Heart left ventricle (tissue), 16 donors: ENCODE measurements at regions not wholly inside any gene's neighbourhood (a gene's known extent, or its start where the extent isn't known, plus 50 kb on each side); places are given as distances from the start of the nearest gene placed in this dataset.

Experiments used
- ATAC-seq, 4 donors: fragments of 200-7000 bp; cut with Tn5 transposase; one replicate each; pipeline ENCODE4 v1.9.1; 2020 to 2022; ENCODE audit warnings: moderate library complexity in 4 of 4, mild to moderate bottlenecking in 3 of 4, moderate number of reproducible peaks in 1 of 4
- DNase-seq, 5 donors: peaks; one replicate each; pipeline ENCODE4 v3.0.0-alpha.2; 2020
- H3K27ac ChIP-seq, 12 donors: fragments of 200-600 bp; sonication (generic) in 4 of 12; one replicate each; pipeline versions ENCODE4 v1.5.0 to v1.8.0; 2016 to 2022; ENCODE audit warnings: mild to moderate bottlenecking in 2 of 12
- H3K27me3 ChIP-seq, 9 donors: fragments of 200-600 bp; sonication (generic) in 2 of 9; one replicate each; pipeline versions ENCODE4 v1.5.1 to v1.8.0; 2016 to 2022; ENCODE audit warnings: mild to moderate bottlenecking in 3 of 9
- H3K36me3 ChIP-seq, 9 donors: fragments of 200-600 bp; sonication (generic) in 2 of 9; one replicate each; pipeline versions ENCODE4 v1.5.0 to v1.8.0; 2018 to 2022; ENCODE audit warnings: mild to moderate bottlenecking in 2 of 9
- H3K4me1 ChIP-seq, 12 donors: fragments of 200-600 bp; sonication (generic) in 4 of 12; one replicate each; pipeline versions ENCODE4 v1.5.0 to v1.8.0; 2016 to 2022; ENCODE audit warnings: mild to moderate bottlenecking in 3 of 12
- H3K4me3 ChIP-seq, 12 donors: fragments of 200-600 bp; sonication (generic) in 4 of 12; one replicate each; pipeline versions ENCODE4 v1.5.0 to v1.8.0; 2017 to 2022; ENCODE audit warnings: mild to moderate bottlenecking in 9 of 12, moderate library complexity in 4 of 12
- H3K9me3 ChIP-seq, 12 donors: fragments of 200-600 bp; sonication (generic) in 4 of 12; one replicate each; pipeline versions ENCODE4 v1.5.0 to v1.8.0; 2016 to 2022; ENCODE audit warnings: mild to moderate bottlenecking in 1 of 12
- POLR2A ChIP-seq, 2 donors: fragments of 450-650 bp; IDR thresholded peaks; one replicate each; pipeline ENCODE4 v1.6.1; 2017; ENCODE audit warnings: antibody characterized with exemption in 2 of 2, mild to moderate bottlenecking in 2 of 2, moderate library complexity in 2 of 2
- WGBS, 4 donors: extraction: QIAGEN DNeasy Blood & Tissue Kit in 2 of 4; methylation state at CpG; one replicate each; pipeline versions ENCODE4 v1.1.5 to v1.1.7; 2013 to 2018; 5-methylcytosine and 5-hydroxymethylcytosine counted together
- intact Hi-C, 10 donors: fragments of 100-400 bp; cut with DNase I; formaldehyde crosslinking; loops; one replicate each; pipeline versions ENCODE4 v1.11.1 to v1.14.2; 2022
- TF ChIP-seq, protein P1 (sequence below), 12 donors: fragments of 200-600 bp; sonication (generic) in 4 of 12; IDR thresholded peaks; one replicate each; pipeline versions ENCODE4 v1.5.0 to v1.8.0; 2018 to 2022; ENCODE audit warnings: antibody characterized with exemption in 12 of 12, mild to moderate bottlenecking in 5 of 12
- donor health status: ischemic (EF 13 %, LVEDD 7.1; RV severe dilation, severe dysfunction).
- donor health status: healthy with polysubstance abuse.
- donor health status: DM: no; HTN: yes; CAD: no.
- donor health status: DM: no; HTN: no; CAD: no.
- donor health status: ischemic (EF 25% LVEDD 6.9; RV normal size, moderate dysfunction).
- donor health status: ischemic (EF 25% LVEDD 5.7; RV mildly dilated, moderate dysfunction).
- donor health status: healthy.
- donor health status: DM: yes; HTN: yes; CAD: no.
- donor health status: ischemic (EF 35%, LVEDD 5.7; RV mildly dilated, moderate dysfunction).
- donor health status: nonischemic (EF 11% LVEDD 7.7; RV severe dilation, severe dysfunction).
- donor health status: DM: yes; HTN: yes; CAD: no.
- donor health status: PGD.
- donor health status: ischemic (EF 29% LVEDD 5.4; RV normal size, mild dysfunction).
- donor health status: nonischemic (EF 23%, LVEDD 6.1; RV moderate dilation, normal function).

DNA sequence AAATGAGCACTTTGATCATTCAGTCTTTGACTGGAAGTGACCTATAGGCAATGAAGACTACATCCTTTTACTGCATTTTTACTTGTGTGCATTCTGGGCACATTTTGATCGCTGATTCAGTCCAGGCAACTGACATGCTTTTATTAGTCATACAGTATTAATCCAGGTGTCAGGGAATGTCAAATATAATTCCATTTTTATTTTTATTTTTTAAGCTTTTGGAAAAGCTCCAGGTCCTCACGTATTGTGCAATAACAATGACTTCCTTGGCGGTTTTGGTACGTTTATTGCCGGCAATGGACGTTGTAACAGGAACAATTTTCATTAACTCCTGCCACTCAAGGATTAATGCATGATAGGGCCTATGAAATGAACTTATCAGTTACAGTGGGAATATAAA, 302.6 kb upstream of the PTBP2 start:
- Histone ChIP-seq H3K27me3 (no peaks in the 10 kb centered on the region), H3K27ac (no peak overlapping the region), H3K9me3 (no peaks in the 10 kb centered on the region), H3K36me3 (no peaks in the 10 kb centered on the region), H3K4me3 (no peak overlapping the region), H3K4me1 (peaks cover 0 to 14% (median 2%) of the 10 kb centered on the region in 12 donors)
- no peak for ATAC-seq
- WGBS, 4 donors: 58 to 67% (median 63%) methylated on average over 6 of the region's 6 CpGs
- DNase-seq: no peak
- no peak for TF ChIP-seq POLR2A (IDR thresholded peaks at IDR 0.05)
- TF ChIP-seq, protein P1, sequence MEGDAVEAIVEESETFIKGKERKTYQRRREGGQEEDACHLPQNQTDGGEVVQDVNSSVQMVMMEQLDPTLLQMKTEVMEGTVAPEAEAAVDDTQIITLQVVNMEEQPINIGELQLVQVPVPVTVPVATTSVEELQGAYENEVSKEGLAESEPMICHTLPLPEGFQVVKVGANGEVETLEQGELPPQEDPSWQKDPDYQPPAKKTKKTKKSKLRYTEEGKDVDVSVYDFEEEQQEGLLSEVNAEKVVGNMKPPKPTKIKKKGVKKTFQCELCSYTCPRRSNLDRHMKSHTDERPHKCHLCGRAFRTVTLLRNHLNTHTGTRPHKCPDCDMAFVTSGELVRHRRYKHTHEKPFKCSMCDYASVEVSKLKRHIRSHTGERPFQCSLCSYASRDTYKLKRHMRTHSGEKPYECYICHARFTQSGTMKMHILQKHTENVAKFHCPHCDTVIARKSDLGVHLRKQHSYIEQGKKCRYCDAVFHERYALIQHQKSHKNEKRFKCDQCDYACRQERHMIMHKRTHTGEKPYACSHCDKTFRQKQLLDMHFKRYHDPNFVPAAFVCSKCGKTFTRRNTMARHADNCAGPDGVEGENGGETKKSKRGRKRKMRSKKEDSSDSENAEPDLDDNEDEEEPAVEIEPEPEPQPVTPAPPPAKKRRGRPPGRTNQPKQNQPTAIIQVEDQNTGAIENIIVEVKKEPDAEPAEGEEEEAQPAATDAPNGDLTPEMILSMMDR (IDR thresholded peaks at IDR 0.05): no peak
- intact Hi-C loops: no loop called here

DNA sequence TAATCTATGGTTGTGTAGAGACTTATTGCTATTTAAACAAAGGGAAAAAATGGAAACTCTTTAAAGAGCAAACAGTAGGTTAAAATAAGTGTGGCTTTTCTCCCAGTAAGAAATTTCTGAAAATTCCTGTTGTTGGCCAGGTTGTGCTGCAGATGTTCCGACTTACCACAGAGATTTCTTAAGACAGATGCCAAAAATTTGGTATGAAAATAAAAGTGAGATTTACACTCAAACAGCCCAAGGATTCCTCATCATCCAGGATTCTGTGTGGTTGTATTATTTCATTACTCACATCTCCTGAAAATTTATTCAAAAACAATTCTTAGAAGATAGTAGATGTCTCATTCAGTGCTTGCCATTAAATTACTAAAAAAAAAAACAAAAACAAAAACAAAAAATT, 296.7 kb upstream of the PTBP2 start:
- WGBS, 4 donors: 61 to 79% (median 69%) methylated on average over 1 of the region's 1 CpG
- Histone ChIP-seq H3K27ac (no peak overlapping the region), H3K36me3 (no peaks in the 10 kb centered on the region), H3K4me1 (no peaks in the 10 kb centered on the region), H3K4me3 (no peak overlapping the region), H3K9me3 (no peaks in the 10 kb centered on the region), H3K27me3 (no peaks in the 10 kb centered on the region)
- DNase-seq (no peak), ATAC-seq (no peak)
- intact Hi-C loops: no loop called here
- TF ChIP-seq, protein P1 (IDR thresholded peaks at IDR 0.05): no peak
- no peak for TF ChIP-seq POLR2A (IDR thresholded peaks at IDR 0.05)

DNA sequence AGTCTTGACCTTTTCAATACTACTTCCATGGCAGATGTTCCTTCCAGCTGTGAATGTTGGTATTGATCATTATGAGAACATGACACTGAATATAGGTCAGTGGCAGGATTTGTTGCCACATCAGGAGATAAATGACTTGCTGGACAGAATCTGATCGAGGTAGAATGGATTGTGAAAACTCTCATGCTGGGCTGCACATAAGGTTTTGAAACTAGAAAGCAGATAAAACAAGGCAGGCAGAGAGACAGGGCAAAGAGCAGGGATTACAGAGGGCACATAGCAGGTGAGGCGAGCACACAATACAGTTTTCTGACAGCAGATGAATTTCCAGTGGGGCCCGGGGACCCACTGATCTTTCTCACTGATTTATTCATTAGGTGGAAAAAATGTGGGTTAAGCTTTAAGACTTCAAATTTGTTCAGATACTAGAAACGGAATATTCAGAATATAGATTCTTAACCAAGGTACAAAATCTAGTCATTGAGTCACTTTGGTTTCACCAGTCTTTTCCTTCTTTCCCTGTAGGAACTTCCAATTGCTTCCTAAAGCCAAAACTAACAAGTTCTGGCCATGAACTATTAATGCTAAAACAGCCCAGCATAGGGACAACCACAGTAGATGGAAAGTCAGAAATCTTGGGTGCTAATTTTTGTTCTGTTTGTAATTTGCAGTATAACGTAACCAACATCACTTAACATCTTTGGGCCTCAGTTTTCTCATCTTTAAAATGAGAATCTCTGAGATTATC, 296.0 kb upstream of the PTBP2 start:
- 74 to 86% (median 81%) methylated on average over 5 of the region's 5 CpGs for WGBS, 4 donors
- TF ChIP-seq POLR2A (IDR thresholded peaks at IDR 0.05): no peak
- TF ChIP-seq, protein P1 (IDR thresholded peaks at IDR 0.05): no peak
- no peak overlapping the region for H3K27ac ChIP-seq
- no peaks in the 10 kb centered on the region for H3K4me1 ChIP-seq
- H3K9me3 ChIP-seq: no peaks in the 10 kb centered on the region
- intact Hi-C loops: no loop called here
- H3K4me3 ChIP-seq: no peak overlapping the region
- no peaks in the 10 kb centered on the region for H3K36me3 ChIP-seq
- ATAC-seq (no peak), DNase-seq (no peak)
- no peaks in the 10 kb centered on the region for H3K27me3 ChIP-seq

DNA sequence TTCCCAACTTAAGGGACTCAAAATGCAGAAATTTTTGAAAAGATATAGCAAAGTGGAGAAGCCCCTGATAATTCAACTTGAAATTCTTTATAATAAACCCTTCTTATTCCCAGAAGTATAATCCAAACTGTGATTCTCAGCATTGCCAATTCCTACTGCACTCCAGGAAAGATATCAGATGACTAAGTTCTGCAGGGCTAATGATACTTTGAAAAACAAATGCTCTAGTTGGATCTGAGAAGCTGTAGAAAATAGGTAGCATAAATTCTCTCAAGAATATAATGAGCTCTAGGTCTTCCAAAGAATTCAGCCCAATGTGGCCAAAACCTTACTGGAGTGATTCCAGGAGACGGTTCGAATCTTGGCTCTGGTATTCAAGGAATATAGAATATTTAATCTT, 294.0 kb upstream of the PTBP2 start:
- ATAC-seq (no peak), DNase-seq (no peak)
- H3K36me3 ChIP-seq: no peaks in the 10 kb centered on the region
- TF ChIP-seq, protein P1 (IDR thresholded peaks at IDR 0.05): no peak
- no peak for TF ChIP-seq POLR2A (IDR thresholded peaks at IDR 0.05)
- intact Hi-C loops: no loop called here
- peaks cover 0 to under 1% (median 0%) of the 10 kb centered on the region in 12 donors for H3K9me3 ChIP-seq
- no peaks in the 10 kb centered on the region for H3K27me3 ChIP-seq
- no peak overlapping the region for H3K4me3 ChIP-seq
- no peak overlapping the region for H3K27ac ChIP-seq
- WGBS, 4 donors: 66 to 86% (median 78%) methylated on average over 2 of the region's 2 CpGs
- H3K4me1 ChIP-seq: no peaks in the 10 kb centered on the region
